ENCODE measurements at regions not wholly inside any gene's neighbourhood (a gene's known extent, or its start where the extent isn't known, plus 50 kb on each side); places are given as distances from the start of the nearest gene placed in this dataset.

DNA sequence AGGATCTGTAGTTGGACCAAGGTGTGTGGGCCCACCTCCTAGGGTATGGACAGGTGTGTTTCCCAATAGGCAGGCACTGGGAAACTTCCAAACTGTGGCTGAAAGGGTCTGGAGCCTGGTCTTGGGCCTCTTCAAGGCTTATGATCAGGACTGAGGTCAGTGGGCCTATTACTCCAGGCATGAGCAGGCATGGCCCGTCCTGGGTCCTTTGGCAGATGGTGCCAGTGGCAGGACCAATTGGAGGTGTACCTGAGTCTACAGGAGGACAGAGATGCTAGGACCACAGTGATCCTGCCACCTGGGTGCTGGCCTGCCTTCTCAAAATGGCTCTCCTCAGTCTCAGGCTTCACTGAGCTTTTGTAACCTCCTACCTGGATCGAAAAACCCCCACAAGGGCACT, 95.4 kb downstream of the RAB18 start:
- 77 to 100% (median 84%) methylated on average over 1 to 2 of the region's 2 CpGs for WGBS, 4 donors
- Histone ChIP-seq H3K27ac (no peak overlapping the region), H3K36me3 (no peaks in the 10 kb centered on the region), H3K27me3 (no peaks in the 10 kb centered on the region), H3K9me3 (peaks cover 0 to 15% (median 0%) of the 10 kb centered on the region in 12 donors), H3K4me1 (peaks cover 0 to 14% (median 0%) of the 10 kb centered on the region in 12 donors), H3K4me3 (no peak overlapping the region)
- TF ChIP-seq, protein P1, sequence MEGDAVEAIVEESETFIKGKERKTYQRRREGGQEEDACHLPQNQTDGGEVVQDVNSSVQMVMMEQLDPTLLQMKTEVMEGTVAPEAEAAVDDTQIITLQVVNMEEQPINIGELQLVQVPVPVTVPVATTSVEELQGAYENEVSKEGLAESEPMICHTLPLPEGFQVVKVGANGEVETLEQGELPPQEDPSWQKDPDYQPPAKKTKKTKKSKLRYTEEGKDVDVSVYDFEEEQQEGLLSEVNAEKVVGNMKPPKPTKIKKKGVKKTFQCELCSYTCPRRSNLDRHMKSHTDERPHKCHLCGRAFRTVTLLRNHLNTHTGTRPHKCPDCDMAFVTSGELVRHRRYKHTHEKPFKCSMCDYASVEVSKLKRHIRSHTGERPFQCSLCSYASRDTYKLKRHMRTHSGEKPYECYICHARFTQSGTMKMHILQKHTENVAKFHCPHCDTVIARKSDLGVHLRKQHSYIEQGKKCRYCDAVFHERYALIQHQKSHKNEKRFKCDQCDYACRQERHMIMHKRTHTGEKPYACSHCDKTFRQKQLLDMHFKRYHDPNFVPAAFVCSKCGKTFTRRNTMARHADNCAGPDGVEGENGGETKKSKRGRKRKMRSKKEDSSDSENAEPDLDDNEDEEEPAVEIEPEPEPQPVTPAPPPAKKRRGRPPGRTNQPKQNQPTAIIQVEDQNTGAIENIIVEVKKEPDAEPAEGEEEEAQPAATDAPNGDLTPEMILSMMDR (IDR thresholded peaks at IDR 0.05): no peak
- TF ChIP-seq POLR2A (IDR thresholded peaks at IDR 0.05): no peak
- intact Hi-C loops (cut with DNase I): no loop called here
- ATAC-seq: no peak
- no peak for DNase-seq

DNA sequence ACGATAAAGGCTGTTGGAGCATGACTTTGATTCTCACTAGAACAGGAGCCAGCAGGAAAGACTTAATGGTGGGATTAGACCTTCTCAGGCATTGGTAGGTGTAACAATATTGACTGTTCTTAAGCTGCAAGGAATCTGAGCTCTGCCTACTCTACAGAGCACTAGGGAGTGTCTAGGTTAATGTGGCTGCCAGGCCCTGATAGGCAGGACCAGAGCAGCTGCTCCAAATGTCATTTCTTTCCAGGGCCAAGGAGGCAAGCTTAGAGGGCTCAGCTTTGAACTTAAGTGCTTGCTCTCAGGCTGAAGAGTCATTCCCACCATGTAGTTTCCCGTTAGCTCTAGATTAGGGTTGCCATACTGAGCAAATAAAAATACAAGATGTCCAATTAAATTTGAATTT, 96.8 kb downstream of the RAB18 start:
- H3K4me3 ChIP-seq: no peak overlapping the region
- no peak for DNase-seq
- peak in 1 of 4 donors; percentile 55 for ATAC-seq
- no peaks in the 10 kb centered on the region for H3K36me3 ChIP-seq
- H3K27me3 ChIP-seq: no peaks in the 10 kb centered on the region
- WGBS, 4 donors: 74 to 90% (median 80%) methylated on average over 2 of the region's 2 CpGs
- H3K4me1 ChIP-seq: peaks cover 0 to 14% (median 0%) of the 10 kb centered on the region in 12 donors
- intact Hi-C loops (cut with DNase I): no loop called here
- H3K9me3 ChIP-seq: peaks cover 0 to 3% (median 0%) of the 10 kb centered on the region in 12 donors
- TF ChIP-seq POLR2A (IDR thresholded peaks at IDR 0.05): no peak
- TF ChIP-seq, protein P1 (IDR thresholded peaks at IDR 0.05): no peak
- peak overlapping the region in 2 of 12 donors; percentile 2 to 26 for H3K27ac ChIP-seq

DNA sequence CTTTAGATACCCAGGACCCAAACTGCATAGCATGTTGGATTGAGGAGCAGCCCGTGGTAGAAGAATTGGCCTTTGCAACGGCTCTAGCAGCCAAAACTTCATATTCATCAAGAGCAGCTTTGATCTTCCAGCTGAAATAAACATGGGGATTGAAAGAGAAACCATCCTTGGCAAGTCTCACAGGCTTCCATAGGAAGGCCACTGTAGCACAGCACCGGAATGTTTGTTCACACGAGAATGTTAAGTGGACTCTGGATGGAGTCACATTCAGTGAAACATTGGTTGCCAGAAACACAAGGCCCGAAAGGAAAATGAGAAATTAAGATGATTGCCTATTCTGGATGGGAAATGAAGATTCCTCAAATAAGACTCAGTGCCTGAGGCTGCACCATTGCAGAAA, 97.4 kb downstream of the RAB18 start:
- no peaks in the 10 kb centered on the region for H3K27me3 ChIP-seq
- no peak overlapping the region for H3K4me3 ChIP-seq
- DNase-seq (no peak), ATAC-seq (peak in 2 of 4 donors; percentile 34 to 39)
- no peak for TF ChIP-seq POLR2A (IDR thresholded peaks at IDR 0.05)
- TF ChIP-seq, protein P1 (IDR thresholded peaks at IDR 0.05): no peak
- H3K9me3 ChIP-seq: no peaks in the 10 kb centered on the region
- H3K27ac ChIP-seq: peak overlapping the region in 3 of 12 donors; percentile 2 to 46 (median 26)
- H3K36me3 ChIP-seq: no peaks in the 10 kb centered on the region
- 52 to 72% (median 58%) methylated on average over 5 of the region's 5 CpGs for WGBS, 4 donors
- intact Hi-C loops (cut with DNase I): no loop called here
- H3K4me1 ChIP-seq: peaks cover 0 to 14% (median 0%) of the 10 kb centered on the region in 12 donors

DNA sequence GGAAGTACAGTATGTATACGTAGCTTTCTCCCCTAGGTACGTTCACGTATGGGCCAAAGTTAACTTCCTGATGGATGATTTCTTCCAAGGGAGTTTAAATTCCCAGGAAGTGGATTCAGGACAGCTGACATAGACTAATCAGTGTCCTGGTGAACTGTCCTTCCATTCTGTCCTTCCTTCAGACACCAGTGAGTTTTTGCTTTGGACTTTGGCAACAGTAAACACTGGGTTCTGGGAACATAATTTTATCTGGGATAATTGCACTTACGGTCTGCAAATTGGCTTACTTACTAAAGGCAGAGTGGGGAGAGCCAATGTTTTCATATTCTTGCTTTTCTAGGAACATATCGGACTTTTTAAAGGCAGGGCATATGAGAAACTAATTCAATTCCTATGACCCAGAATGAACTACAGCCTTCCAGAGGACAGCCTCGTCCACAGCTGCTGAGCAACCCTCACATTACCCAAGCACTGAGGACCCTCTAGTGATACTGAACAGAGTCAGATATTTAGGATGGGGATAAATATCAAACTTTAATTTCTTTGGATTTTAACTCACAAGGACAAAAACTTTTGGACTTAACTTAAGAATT, 97.9 kb downstream of the RAB18 start:
- 44 to 58% (median 52%) methylated on average over 6 of the region's 6 CpGs for WGBS, 4 donors
- no peaks in the 10 kb centered on the region for H3K36me3 ChIP-seq

More for the DNA sequence above, 97.9 kb downstream of the RAB18 start:
- Histone ChIP-seq H3K9me3 (no peaks in the 10 kb centered on the region), H3K27ac (peak overlapping the region in 2 of 12 donors; percentile 33 to 46), H3K27me3 (no peaks in the 10 kb centered on the region), H3K4me3 (no peak overlapping the region), H3K4me1 (peaks cover 0 to 14% (median 0%) of the 10 kb centered on the region in 12 donors)
- DNase-seq: no peak
- intact Hi-C loops (cut with DNase I): no loop called here
- TF ChIP-seq, protein P1 (IDR thresholded peaks at IDR 0.05): no peak
- TF ChIP-seq POLR2A (IDR thresholded peaks at IDR 0.05): no peak
- ATAC-seq: peak in 2 of 4 donors; percentile 14 to 37

All from heart left ventricle (tissue), 16 donors.